SK-N-MC (cell line): ENCODE measurements at regions not wholly inside any gene's neighbourhood (a gene's known extent, or its start where the extent isn't known, plus 50 kb on each side); places are given as distances from the start of the nearest gene placed in this dataset.

Source experiments
- DNase-seq: peaks from one replicate; pipeline ENCODE4 v3.0.0-alpha.2; 2011; ENCODE audit warnings: low read depth, low spot score
- H3K27ac ChIP-seq: fragments of 200-600 bp; sonication (generic); 2 replicates; pipeline ENCODE4 v1.5.1; 2016; ENCODE audit warnings: mixed run types
- H3K36me3 ChIP-seq: fragments of 200-600 bp; sonication (generic); 2 replicates; pipeline ENCODE4 v1.6.1; 2017; ENCODE audit warnings: antibody characterized with exemption, low read length, mixed read lengths; ENCODE audit not compliant: insufficient read depth
- H3K4me3 ChIP-seq: fragments of 200-600 bp; sonication (generic); 2 replicates; pipeline ENCODE4 v1.5.1; 2016
- H3K9ac ChIP-seq: fragments of 200-600 bp; sonication (generic); 2 replicates; pipeline ENCODE4 v1.8.0; 2017; ENCODE audit warnings: mixed run types, mixed read lengths; ENCODE audit not compliant: insufficient read length
- H3K9me3 ChIP-seq: fragments of 200-600 bp; sonication (generic); 2 replicates; pipeline ENCODE4 v1.6.1; 2017; ENCODE audit warnings: low read depth, mild to moderate bottlenecking, antibody characterized with exemption, low read length, moderate library complexity, mixed read lengths
- EZH2 ChIP-seq: fragments of 200-600 bp; sonication (generic); IDR thresholded peaks from one replicate; pipeline ENCODE4 v1.6.1; 2017; ENCODE audit warnings: antibody characterized with exemption
- FOXP2 ChIP-seq: optimal IDR thresholded peaks from 2 replicates; pipeline ENCODE3; 2011; ENCODE audit warnings: mild to moderate bottlenecking, moderate library complexity; ENCODE audit not compliant: insufficient read depth; ENCODE audit errors: extremely low read length, control extremely low read depth
- POLR2AphosphoS5 ChIP-seq: IDR thresholded peaks from 2 replicates; pipeline ENCODE4 v1.6.1; 2012; ENCODE audit warnings: mild to moderate bottlenecking, low read depth, low read length, borderline replicate concordance

GRCh38 chr2:164061129-164061746, 325.4 kb upstream of the FIGN start:
- Histone ChIP-seq H3K4me3 (no peak overlapping the region), H3K36me3 (no peaks in the 10 kb centered on the region), H3K27ac (no peak overlapping the region), H3K9ac (no peak overlapping the region), H3K9me3 (no peaks in the 10 kb centered on the region)
- DNase-seq = no peak
- TF ChIP-seq EZH2 = no peak
- TF ChIP-seq FOXP2 = no peak
- no peak for TF ChIP-seq POLR2AphosphoS5

- H3K36me3 ChIP-seq = no peaks in the 10 kb centered on the region
- no peaks in the 10 kb centered on the region for H3K9me3 ChIP-seq
- no peak for DNase-seq
- no peak overlapping the region for H3K9ac ChIP-seq
- no peak overlapping the region for H3K27ac ChIP-seq
- no peak overlapping the region for H3K4me3 ChIP-seq
- TF ChIP-seq POLR2AphosphoS5 (no peak), EZH2 (no peak), FOXP2 (no peak)
Observed at GRCh38 chr2:164060031-164060430, 324.2 kb upstream of the FIGN start.

GRCh38 chr2:164055623-164056022, 319.8 kb upstream of the FIGN start:
- H3K9me3 ChIP-seq = no peaks in the 10 kb centered on the region
- H3K27ac ChIP-seq = no peak overlapping the region
- no peaks in the 10 kb centered on the region for H3K36me3 ChIP-seq
- TF ChIP-seq POLR2AphosphoS5 (no peak), FOXP2 (no peak), EZH2 (no peak)
- H3K9ac ChIP-seq = no peak overlapping the region
- H3K4me3 ChIP-seq = no peak overlapping the region
- DNase-seq = no peak

GRCh38 chr2:164054651-164055050, 318.8 kb upstream of the FIGN start:
- no peaks in the 10 kb centered on the region for H3K9me3 ChIP-seq
- H3K4me3 ChIP-seq = no peak overlapping the region
- H3K9ac ChIP-seq = no peak overlapping the region
- H3K27ac ChIP-seq = no peak overlapping the region
- no peak for TF ChIP-seq EZH2
- no peak for TF ChIP-seq POLR2AphosphoS5
- TF ChIP-seq FOXP2 = no peak
- no peak for DNase-seq
- no peaks in the 10 kb centered on the region for H3K36me3 ChIP-seq

- no peak overlapping the region for H3K4me3 ChIP-seq
- H3K9ac ChIP-seq = no peak overlapping the region
- TF ChIP-seq EZH2 (no peak), POLR2AphosphoS5 (no peak), FOXP2 (no peak)
- no peak overlapping the region for H3K27ac ChIP-seq
- no peaks in the 10 kb centered on the region for H3K36me3 ChIP-seq
- no peak for DNase-seq
- no peaks in the 10 kb centered on the region for H3K9me3 ChIP-seq
Observed at GRCh38 chr2:164053021-164053420, 317.2 kb upstream of the FIGN start.

- DNase-seq = no peak
- H3K9me3 ChIP-seq = no peaks in the 10 kb centered on the region
- no peak overlapping the region for H3K9ac ChIP-seq
- no peak overlapping the region for H3K27ac ChIP-seq
- TF ChIP-seq EZH2 = no peak
- no peak for TF ChIP-seq POLR2AphosphoS5
- TF ChIP-seq FOXP2 = no peak
- H3K36me3 ChIP-seq = no peaks in the 10 kb centered on the region
- H3K4me3 ChIP-seq = no peak overlapping the region
Observed at GRCh38 chr2:164052006-164052405, 316.2 kb upstream of the FIGN start.

- H3K9ac ChIP-seq = no peak overlapping the region
- no peaks in the 10 kb centered on the region for H3K36me3 ChIP-seq
- no peak overlapping the region for H3K27ac ChIP-seq
- H3K4me3 ChIP-seq = no peak overlapping the region
- TF ChIP-seq POLR2AphosphoS5 = no peak
- TF ChIP-seq EZH2 = no peak
- TF ChIP-seq FOXP2 = no peak
- no peak for DNase-seq
- no peaks in the 10 kb centered on the region for H3K9me3 ChIP-seq
Observed at GRCh38 chr2:164048729-164049128, 312.9 kb upstream of the FIGN start.

GRCh38 chr2:164046040-164046439, 310.2 kb upstream of the FIGN start:
- DNase-seq = no peak
- H3K9me3 ChIP-seq = no peaks in the 10 kb centered on the region
- H3K9ac ChIP-seq = no peak overlapping the region
- H3K36me3 ChIP-seq = no peaks in the 10 kb centered on the region
- TF ChIP-seq POLR2AphosphoS5 (no peak), EZH2 (no peak), FOXP2 (no peak)
- H3K4me3 ChIP-seq = no peak overlapping the region
- no peak overlapping the region for H3K27ac ChIP-seq

GRCh38 chr2:164044622-164045021, 308.8 kb upstream of the FIGN start:
- Histone ChIP-seq H3K27ac (no peak overlapping the region), H3K9me3 (no peaks in the 10 kb centered on the region), H3K4me3 (no peak overlapping the region), H3K9ac (no peak overlapping the region), H3K36me3 (no peaks in the 10 kb centered on the region)
- TF ChIP-seq FOXP2 (no peak), POLR2AphosphoS5 (no peak), EZH2 (no peak)
- DNase-seq = no peak
